ENCODE measurements at regions not wholly inside any gene's neighbourhood (a gene's known extent, or its start where the extent isn't known, plus 50 kb on each side); places are given as distances from the start of the nearest gene placed in this dataset.
"Not testable (repeated sequence)": the region's sequence is repeated elsewhere in the genome, so short reads cannot be mapped to it uniquely, and the experiment has no call there.

- DNase-seq (ENCODE audit: low read depth in 2 of 2): no peak
Measured at GRCh38 chr3:21238661-21239060, 512.3 kb downstream of the ZNF385D start.

- DNase-seq (ENCODE audit: low read depth in 2 of 2): no peak
Measured at GRCh38 chr3:21237638-21238037, 513.4 kb downstream of the ZNF385D start.

- no peak for DNase-seq (ENCODE audit: low read depth in 2 of 2)
Measured at GRCh38 chr3:21235491-21235890, 515.5 kb downstream of the ZNF385D start.

- DNase-seq (ENCODE audit: low read depth in 2 of 2): no peak
Measured at GRCh38 chr3:21234933-21235332, 516.1 kb downstream of the ZNF385D start.

- DNase-seq (ENCODE audit: low read depth in 2 of 2): no peak
Measured at GRCh38 chr3:21229426-21230135, 521.4 kb downstream of the ZNF385D start.

- DNase-seq (ENCODE audit: low read depth in 2 of 2): no peak
Measured at GRCh38 chr3:21226086-21226485, 524.9 kb downstream of the ZNF385D start.

- no peak for DNase-seq (ENCODE audit: low read depth in 2 of 2)
Measured at GRCh38 chr3:21220944-21221343, 530.1 kb downstream of the ZNF385D start.

GRCh38 chr3:21216598-21216997, 534.4 kb downstream of the ZNF385D start:
- no peak for DNase-seq (ENCODE audit: low read depth in 2 of 2)

- DNase-seq (ENCODE audit: low read depth in 2 of 2): not testable (repeated sequence)
Measured at GRCh38 chr3:21204122-21204521, 546.9 kb downstream of the ZNF385D start.

GRCh38 chr3:21195203-21195602, 555.8 kb downstream of the ZNF385D start:
- DNase-seq (ENCODE audit: low read depth in 2 of 2): no peak

- DNase-seq (ENCODE audit: low read depth in 2 of 2): not testable (repeated sequence)
Measured at GRCh38 chr3:21194036-21194435, 557.0 kb downstream of the ZNF385D start.

- DNase-seq (ENCODE audit: low read depth in 2 of 2): no peak
Measured at GRCh38 chr3:21188459-21188858, 562.6 kb downstream of the ZNF385D start.

- no peak for DNase-seq (ENCODE audit: low read depth in 2 of 2)
Measured at GRCh38 chr3:21185816-21186314, 565.1 kb downstream of the ZNF385D start.

- no peak for DNase-seq (ENCODE audit: low read depth in 2 of 2)
Measured at GRCh38 chr3:21174461-21174860, 576.5 kb downstream of the ZNF385D start.

GRCh38 chr3:21170964-21171363, 580.0 kb downstream of the ZNF385D start:
- no peak for DNase-seq (ENCODE audit: low read depth in 2 of 2)

- no peak for DNase-seq (ENCODE audit: low read depth in 2 of 2)
Measured at GRCh38 chr3:21169948-21170347, 581.1 kb downstream of the ZNF385D start.

- DNase-seq (ENCODE audit: low read depth in 2 of 2): no peak
Measured at GRCh38 chr3:21168471-21168870, 582.5 kb downstream of the ZNF385D start.

- no peak for DNase-seq (ENCODE audit: low read depth in 2 of 2)
Measured at GRCh38 chr3:21163956-21164355, 587.1 kb downstream of the ZNF385D start.

- DNase-seq (ENCODE audit: low read depth in 2 of 2): no peak
Measured at GRCh38 chr3:21159543-21159906, 591.5 kb downstream of the ZNF385D start.

- DNase-seq (ENCODE audit: low read depth in 2 of 2): no peak
Measured at GRCh38 chr3:21158861-21159542, 592.0 kb downstream of the ZNF385D start.

- DNase-seq (ENCODE audit: low read depth in 2 of 2): no peak
Measured at GRCh38 chr3:21154911-21155310, 596.1 kb downstream of the ZNF385D start.

GRCh38 chr3:21152555-21152954, 598.5 kb downstream of the ZNF385D start:
- no peak for DNase-seq (ENCODE audit: low read depth in 2 of 2)

GRCh38 chr3:21142949-21143348, 608.1 kb downstream of the ZNF385D start:
- DNase-seq (ENCODE audit: low read depth in 2 of 2): no peak
